Activated naive CD4-positive, alpha-beta T cell treated with anti-CD3 and anti-CD28 coated beads, Interleukin-2, amount 50 U/mL, for 72 hours (primary cell): ENCODE measurements at regions not wholly inside any gene's neighbourhood (a gene's known extent, or its start where the extent isn't known, plus 50 kb on each side); places are given as distances from the start of the nearest gene placed in this dataset.
A peak's percentile ranks its signal among the peaks of the same experiment; 100 is the strongest.
"Not testable (repeated sequence)": the region's sequence is repeated elsewhere in the genome, so short reads cannot be mapped to it uniquely, and the experiment has no call there.

Source experiments
- ATAC-seq, 2 donors: fragments of 150-1000 bp; cut with Tn5 transposase; 2 replicates each; pipeline ENCODE4 v1.10.0; 2021; ENCODE audit warnings: mild to moderate bottlenecking in 2 of 2, moderate library complexity in 2 of 2
- DNase-seq, 2 donors: peaks; one replicate each; pipeline ENCODE4 v3.0.0; 2021 to 2022; ENCODE audit warnings: low spot score in 2 of 2
- H3K27ac Mint-ChIP-seq, 2 donors: one replicate each; pipeline ENCODE4 v1.8.0; 2022; ENCODE audit warnings: mild to moderate bottlenecking in 2 of 2, mixed read lengths in 2 of 2
- H3K36me3 Mint-ChIP-seq, 2 donors: one replicate each; pipeline ENCODE4 v1.8.0; 2022; ENCODE audit warnings: mixed read lengths in 2 of 2
- H3K9me3 Mint-ChIP-seq, 2 donors: one replicate each; pipeline ENCODE4 v1.8.0; 2022; ENCODE audit warnings: mixed read lengths in 2 of 2

- ATAC-seq: no peak
- peaks cover 0 to 9% of the 10 kb centered on the region in 2 donors for H3K36me3 Mint-ChIP-seq
- H3K9me3 Mint-ChIP-seq: peaks cover 3 to 8% of the 10 kb centered on the region in 2 donors
- DNase-seq: no peak
- H3K27ac Mint-ChIP-seq: no peak overlapping the region
Measured at GRCh38 chr3:13193320-13194284, 120.4 kb upstream of the IQSEC1 start.

- Mint-ChIP-seq H3K27ac (no peak overlapping the region), H3K9me3 (peaks cover 3 to 13% of the 10 kb centered on the region in 2 donors), H3K36me3 (peaks cover 5 to 9% of the 10 kb centered on the region in 2 donors)
- no peak for ATAC-seq
- DNase-seq: no peak
Measured at GRCh38 chr3:13192471-13193213, 119.4 kb upstream of the IQSEC1 start.

DNA sequence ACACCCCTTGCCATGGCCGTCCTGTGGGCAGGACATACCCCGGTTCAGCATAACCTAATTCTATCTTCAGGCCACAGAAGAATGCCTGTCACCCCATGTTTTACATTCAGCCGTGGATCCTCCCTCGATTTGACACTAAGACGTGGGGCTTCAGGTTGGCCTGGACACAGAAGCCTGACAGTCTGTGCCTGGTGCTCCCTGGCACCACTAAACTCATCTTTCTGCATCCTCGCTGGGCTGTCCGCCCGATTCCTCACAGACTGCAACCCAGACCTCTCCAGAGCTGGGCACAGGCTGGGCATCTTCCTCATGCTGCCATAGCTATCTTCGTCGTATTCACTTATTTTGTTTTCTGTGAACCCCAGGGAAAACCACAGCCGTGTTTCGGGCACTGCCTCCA is 117.8 kb upstream of the IQSEC1 start:
- ATAC-seq (no peak), DNase-seq (no peak)
- Mint-ChIP-seq H3K27ac (peak overlapping the region; percentile 33 to 76), H3K9me3 (peaks cover 3 to 13% of the 10 kb centered on the region in 2 donors), H3K36me3 (peaks cover 5 to 9% of the 10 kb centered on the region in 2 donors)

- DNase-seq (no peak), ATAC-seq (no peak)
- peaks cover 3 to 13% of the 10 kb centered on the region in 2 donors for H3K9me3 Mint-ChIP-seq
- peaks cover 5 to 9% of the 10 kb centered on the region in 2 donors for H3K36me3 Mint-ChIP-seq
- peak overlapping the region in 1 of 2 donors; percentile 33 for H3K27ac Mint-ChIP-seq
Measured at GRCh38 chr3:13190378-13190765, 117.1 kb upstream of the IQSEC1 start.

DNA sequence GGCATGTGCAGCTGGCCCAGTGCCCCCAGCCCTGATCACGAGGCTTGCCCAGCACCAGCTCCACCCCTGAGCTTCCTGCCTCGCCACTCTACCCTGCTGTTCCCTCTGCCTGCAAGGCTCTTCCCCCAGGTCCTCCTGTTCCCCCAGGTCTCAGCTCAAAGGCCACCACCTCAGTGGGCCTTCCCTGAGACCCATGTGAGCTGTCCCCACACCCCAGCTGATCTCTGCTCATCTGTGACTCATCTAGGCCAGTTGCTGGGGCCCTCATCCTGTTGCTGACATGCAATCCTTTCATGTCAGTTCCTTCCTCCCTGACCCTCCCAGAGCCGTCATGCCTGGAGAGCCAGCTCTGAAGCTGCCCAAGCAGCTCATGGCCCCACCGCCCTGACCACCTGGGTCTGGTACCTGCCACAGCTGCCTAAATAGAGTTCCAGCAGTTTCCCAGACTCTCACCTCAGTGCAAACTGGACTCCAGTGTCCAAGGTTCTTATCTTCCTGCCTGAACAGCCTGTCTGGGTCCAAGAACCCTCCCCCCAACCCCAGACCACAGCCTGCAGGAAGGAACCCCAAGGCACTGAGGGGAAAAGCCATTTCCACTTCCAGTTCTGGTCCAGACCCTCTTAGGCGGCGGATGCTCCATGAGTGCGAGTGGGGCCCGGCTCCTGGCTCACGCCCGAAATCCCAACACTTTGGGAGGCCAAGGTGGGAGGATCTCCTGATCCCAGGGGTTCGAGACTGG is 116.6 kb upstream of the IQSEC1 start:
- DNase-seq (no peak), ATAC-seq (peak; percentile 63 to 94)
- Mint-ChIP-seq H3K27ac (peak overlapping the region; percentile 82 to 96), H3K9me3 (peaks cover 3 to 13% of the 10 kb centered on the region in 2 donors), H3K36me3 (peaks cover 5 to 9% of the 10 kb centered on the region in 2 donors)

DNA sequence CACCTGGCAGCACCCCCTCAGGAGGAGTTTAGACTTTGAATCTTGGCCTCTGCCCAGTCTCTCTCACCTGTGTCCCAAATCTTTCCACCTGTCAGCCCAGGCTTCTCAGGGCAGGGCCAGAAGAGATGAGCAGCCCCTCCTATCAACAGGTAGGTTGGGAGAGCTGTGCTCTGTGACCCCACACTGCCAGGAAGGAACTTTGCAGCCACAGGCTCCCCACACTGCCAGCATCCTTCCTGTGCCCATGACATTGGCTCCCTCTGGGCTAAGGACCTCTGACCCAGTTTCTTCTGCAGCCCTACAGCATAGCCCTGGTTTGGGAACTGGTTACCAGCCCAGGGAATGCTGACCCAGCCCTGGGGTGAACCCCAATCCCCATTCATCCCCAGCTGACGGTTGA is 115.7 kb upstream of the IQSEC1 start:
- H3K36me3 Mint-ChIP-seq: peaks cover 5 to 9% of the 10 kb centered on the region in 2 donors
- no peak for DNase-seq
- H3K27ac Mint-ChIP-seq: peak overlapping the region in 1 of 2 donors; percentile 82
- ATAC-seq: no peak
- peaks cover 3 to 13% of the 10 kb centered on the region in 2 donors for H3K9me3 Mint-ChIP-seq

DNA sequence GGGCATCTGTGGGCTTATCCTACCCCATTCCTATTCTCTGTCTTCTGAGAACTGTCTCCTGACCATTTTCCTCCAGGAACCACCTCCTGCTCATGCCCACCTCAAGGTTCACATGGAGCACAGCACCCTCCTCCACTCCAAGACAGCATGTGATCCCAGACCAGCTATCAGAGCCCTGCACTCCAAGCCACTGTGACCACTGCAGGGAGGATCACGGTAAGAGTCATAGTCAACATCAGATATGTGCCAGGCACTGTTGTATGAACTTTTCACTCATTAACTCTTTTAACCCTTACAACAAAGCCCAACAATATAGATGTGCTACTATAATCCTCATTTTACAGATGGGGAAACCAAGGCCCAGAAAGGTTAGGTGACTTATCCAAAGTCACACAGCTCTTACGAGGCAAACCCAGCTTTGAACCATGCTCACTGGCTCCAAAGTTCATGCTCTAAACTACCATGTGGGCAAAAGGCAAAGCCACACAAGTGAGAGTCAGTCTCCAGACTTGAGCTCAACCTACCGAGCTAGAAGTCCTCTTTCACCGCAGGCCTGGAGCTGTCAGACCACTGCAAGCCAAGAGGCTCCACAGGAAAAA is 115.1 kb upstream of the IQSEC1 start:
- Mint-ChIP-seq H3K36me3 (peaks cover 5 to 9% of the 10 kb centered on the region in 2 donors), H3K9me3 (peaks cover 3 to 13% of the 10 kb centered on the region in 2 donors), H3K27ac (no peak overlapping the region)
- ATAC-seq (no peak), DNase-seq (no peak)

DNA sequence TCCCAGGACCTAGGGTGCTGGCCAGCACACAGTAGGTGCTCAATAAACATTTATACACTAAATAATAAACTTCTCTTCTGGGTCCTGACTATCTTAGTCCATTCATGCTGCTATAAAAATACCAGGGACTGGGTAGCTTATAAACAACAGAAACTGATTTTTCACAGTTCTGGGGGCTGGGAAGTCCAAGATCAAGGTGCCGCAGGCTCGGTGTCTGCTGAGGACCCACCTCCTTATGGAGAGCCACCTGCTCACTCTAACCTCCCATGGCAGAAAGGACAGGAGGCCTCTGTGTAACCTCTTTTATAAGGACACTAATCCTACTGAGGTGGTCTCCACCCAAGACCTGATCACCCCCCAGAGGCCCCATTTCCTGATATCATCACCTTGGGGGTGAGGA is 114.4 kb upstream of the IQSEC1 start:
- ATAC-seq (no peak), DNase-seq (no peak)
- Mint-ChIP-seq H3K27ac (no peak overlapping the region), H3K9me3 (peaks cover 3 to 13% of the 10 kb centered on the region in 2 donors), H3K36me3 (peaks cover 5 to 9% of the 10 kb centered on the region in 2 donors)

- no peak overlapping the region for H3K27ac Mint-ChIP-seq
- no peak for DNase-seq
- ATAC-seq: no peak
- H3K9me3 Mint-ChIP-seq: peaks cover 7 to 17% of the 10 kb centered on the region in 2 donors
- peaks cover 5 to 9% of the 10 kb centered on the region in 2 donors for H3K36me3 Mint-ChIP-seq
Measured at GRCh38 chr3:13186435-13186815, 113.2 kb upstream of the IQSEC1 start.

GRCh38 chr3:13185737-13186434 is 112.7 kb upstream of the IQSEC1 start:
- ATAC-seq: no peak
- no peak for DNase-seq
- Mint-ChIP-seq H3K36me3 (peaks cover 5 to 9% of the 10 kb centered on the region in 2 donors), H3K9me3 (peaks cover 7 to 17% of the 10 kb centered on the region in 2 donors), H3K27ac (no peak overlapping the region)

DNA sequence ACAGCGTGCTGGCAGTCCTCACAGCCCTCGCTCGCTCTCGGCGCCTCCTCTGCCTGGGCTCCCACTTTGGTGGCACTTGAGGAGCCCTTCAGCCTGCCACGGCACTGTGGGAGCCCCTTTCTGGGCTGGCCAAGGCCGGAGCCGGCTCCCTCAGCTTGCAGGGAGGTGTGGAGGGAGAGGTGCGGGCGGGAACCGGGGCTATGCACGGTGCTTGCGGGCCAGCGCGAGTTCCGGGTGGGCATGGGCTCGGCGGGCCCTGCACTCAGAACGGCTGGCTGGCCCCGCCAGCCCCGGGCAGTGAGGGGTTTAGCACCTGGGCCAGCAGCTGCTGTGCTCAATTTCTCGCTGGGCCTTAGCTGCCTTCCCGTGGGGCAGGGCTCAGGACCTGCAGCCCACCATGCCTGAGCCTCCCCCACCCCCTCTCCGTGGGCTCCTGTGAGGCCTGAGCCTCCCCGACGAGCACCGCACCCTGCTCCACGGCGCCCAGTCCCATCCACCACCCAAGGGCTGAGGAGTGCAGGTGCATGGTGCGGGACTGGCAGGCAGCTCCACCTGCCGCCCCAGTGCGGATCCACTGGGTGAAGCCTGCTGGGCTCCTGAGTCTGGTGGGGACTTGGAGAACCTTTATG is 106.5 kb upstream of the IQSEC1 start:
- Mint-ChIP-seq H3K36me3 (peaks cover 6 to 12% of the 10 kb centered on the region in 2 donors), H3K9me3 (peaks cover 8 to 14% of the 10 kb centered on the region in 2 donors)
- not testable (repeated sequence) for H3K27ac Mint-ChIP-seq, DNase-seq, ATAC-seq

DNA sequence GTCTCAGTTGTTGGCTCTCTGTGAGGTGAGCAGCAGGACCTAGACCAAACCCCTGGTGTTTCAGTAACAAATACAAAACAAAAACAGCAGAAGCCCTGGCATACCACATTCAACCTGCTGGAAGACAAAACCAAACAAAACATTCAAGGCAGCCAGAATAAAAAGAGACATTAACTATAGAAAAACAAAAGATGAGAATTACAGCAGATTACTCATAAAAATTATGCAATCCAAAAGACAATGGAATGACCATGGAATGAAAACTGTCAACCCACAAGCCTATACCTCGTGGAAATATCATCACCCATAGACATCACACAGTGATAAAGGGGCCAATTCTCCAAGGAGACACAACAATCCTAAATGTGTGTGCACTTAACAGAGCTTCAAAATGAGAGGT is 106.0 kb upstream of the IQSEC1 start:
- Mint-ChIP-seq H3K9me3 (peaks cover 8 to 14% of the 10 kb centered on the region in 2 donors), H3K27ac (no peak overlapping the region), H3K36me3 (peaks cover 6 to 12% of the 10 kb centered on the region in 2 donors)
- no peak for DNase-seq
- no peak for ATAC-seq

- DNase-seq (no peak), ATAC-seq (no peak)
- no peak overlapping the region for H3K27ac Mint-ChIP-seq
- H3K9me3 Mint-ChIP-seq: peaks cover 8 to 14% of the 10 kb centered on the region in 2 donors
- peaks cover 6 to 12% of the 10 kb centered on the region in 2 donors for H3K36me3 Mint-ChIP-seq
Measured at GRCh38 chr3:13178107-13178506, 104.9 kb upstream of the IQSEC1 start.

GRCh38 chr3:13177641-13178040 is 104.4 kb upstream of the IQSEC1 start:
- no peak for ATAC-seq
- H3K9me3 Mint-ChIP-seq: peaks cover 8 to 14% of the 10 kb centered on the region in 2 donors
- DNase-seq: no peak
- peaks cover 6 to 12% of the 10 kb centered on the region in 2 donors for H3K36me3 Mint-ChIP-seq
- H3K27ac Mint-ChIP-seq: no peak overlapping the region

DNA sequence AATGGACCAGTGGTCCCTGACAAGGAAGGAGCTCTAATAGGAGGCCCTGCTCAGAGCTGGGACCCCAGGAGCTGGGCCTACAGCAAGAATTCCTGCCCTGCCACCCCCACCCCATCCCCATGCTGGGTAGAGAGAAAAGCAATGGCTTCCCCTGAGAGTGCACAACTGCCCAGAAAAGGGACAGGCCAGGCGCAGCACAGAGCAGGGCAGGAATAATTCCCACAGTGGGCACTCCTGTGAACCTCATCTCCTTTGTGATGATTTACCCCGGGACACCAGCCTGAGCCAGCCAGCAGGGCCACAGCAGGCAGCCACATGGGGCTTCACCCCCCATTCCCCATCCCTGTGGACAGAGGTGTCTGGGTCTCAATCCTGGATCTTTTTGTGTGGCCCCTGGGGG is 104.0 kb upstream of the IQSEC1 start:
- Mint-ChIP-seq H3K36me3 (peaks cover 6 to 12% of the 10 kb centered on the region in 2 donors), H3K27ac (no peak overlapping the region), H3K9me3 (peaks cover 5 to 10% of the 10 kb centered on the region in 2 donors)
- no peak for DNase-seq
- no peak for ATAC-seq
